ENCODE measurements at regions not wholly inside any gene's neighbourhood (a gene's known extent, or its start where the extent isn't known, plus 50 kb on each side); places are given as distances from the start of the nearest gene placed in this dataset.

- DNase-seq (ENCODE audit: low read depth): no peak
- TF ChIP-seq CTCF (IDR thresholded peaks at IDR 0.05; ENCODE audit: insufficient read depth, low read depth, low read length, missing control alignments): no peak
Observed at GRCh38 chr17:73749337-73749823, 105.1 kb upstream of the SDK2 start.

GRCh38 chr17:73749928-73750605 lies 105.8 kb upstream of the SDK2 start:
- no peak for TF ChIP-seq CTCF (IDR thresholded peaks at IDR 0.05; ENCODE audit: insufficient read depth, low read depth, low read length, missing control alignments)
- H3K4me3 ChIP-seq (ENCODE audit: low read depth, low read length): no peak overlapping the region
- no peak for DNase-seq (ENCODE audit: low read depth)

More at GRCh38 chr17:73749337-73749823, 105.1 kb upstream of the SDK2 start:
- H3K4me3 ChIP-seq (ENCODE audit: low read depth, low read length): no peak overlapping the region

GRCh38 chr17:73750975-73751374 lies 106.7 kb upstream of the SDK2 start:
- no peak overlapping the region for H3K4me3 ChIP-seq (ENCODE audit: low read depth, low read length)
- no peak for DNase-seq (ENCODE audit: low read depth)
- no peak for TF ChIP-seq CTCF (IDR thresholded peaks at IDR 0.05; ENCODE audit: insufficient read depth, low read depth, low read length, missing control alignments)

GRCh38 chr17:73753751-73754496 lies 109.7 kb upstream of the SDK2 start:
- H3K4me3 ChIP-seq (ENCODE audit: low read depth, low read length): no peak overlapping the region
- TF ChIP-seq CTCF (IDR thresholded peaks at IDR 0.05; ENCODE audit: insufficient read depth, low read depth, low read length, missing control alignments): no peak
- no peak for DNase-seq (ENCODE audit: low read depth)

GRCh38 chr17:73754886-73755400 lies 110.7 kb upstream of the SDK2 start:
- no peak for DNase-seq (ENCODE audit: low read depth)
- no peak for TF ChIP-seq CTCF (IDR thresholded peaks at IDR 0.05; ENCODE audit: insufficient read depth, low read depth, low read length, missing control alignments)
- H3K4me3 ChIP-seq (ENCODE audit: low read depth, low read length): no peak overlapping the region

GRCh38 chr17:73757420-73757819 lies 113.2 kb upstream of the SDK2 start:
- no peak for DNase-seq (ENCODE audit: low read depth)
- no peak overlapping the region for H3K4me3 ChIP-seq (ENCODE audit: low read depth, low read length)
- no peak for TF ChIP-seq CTCF (IDR thresholded peaks at IDR 0.05; ENCODE audit: insufficient read depth, low read depth, low read length, missing control alignments)

All from GM12865 (cell line).